ENCODE measurements at regions not wholly inside any gene's neighbourhood (a gene's known extent, or its start where the extent isn't known, plus 50 kb on each side); places are given as distances from the start of the nearest gene placed in this dataset.
A peak's percentile ranks its signal among the peaks of the same experiment; 100 is the strongest.

- Mint-ChIP-seq H3K36me3 (no peaks in the 10 kb centered on the region; the same call in none of the 2 replicates), H3K9me3 (peaks cover 8% of the 10 kb centered on the region), H3K27ac (no peak overlapping the region), H3K4me3 (no peak overlapping the region), H3K27me3 (ENCODE audit: low read depth) (peaks cover 16% of the 10 kb centered on the region), H3K4me1 (peaks cover 45% of the 10 kb centered on the region)
- ATAC-seq (peak; percentile 49), DNase-seq (ENCODE audit: low spot score) (no peak)
- no peak for TF ChIP-seq ELF4 (CRISPR knock-in tag; IDR thresholded peaks at IDR 0.05; ENCODE audit: low read depth)
- TF ChIP-seq, protein P1, sequence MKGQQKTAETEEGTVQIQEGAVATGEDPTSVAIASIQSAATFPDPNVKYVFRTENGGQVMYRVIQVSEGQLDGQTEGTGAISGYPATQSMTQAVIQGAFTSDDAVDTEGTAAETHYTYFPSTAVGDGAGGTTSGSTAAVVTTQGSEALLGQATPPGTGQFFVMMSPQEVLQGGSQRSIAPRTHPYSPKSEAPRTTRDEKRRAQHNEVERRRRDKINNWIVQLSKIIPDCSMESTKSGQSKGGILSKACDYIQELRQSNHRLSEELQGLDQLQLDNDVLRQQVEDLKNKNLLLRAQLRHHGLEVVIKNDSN (CRISPR knock-in tag; IDR thresholded peaks at IDR 0.05), result no peak
- TF ChIP-seq ERG (CRISPR knock-in tag; IDR thresholded peaks at IDR 0.05), result no peak
- no peak for TF ChIP-seq SMAD4 (CRISPR knock-in tag; IDR thresholded peaks at IDR 0.05)
- TF ChIP-seq OVOL2 (CRISPR knock-in tag; IDR thresholded peaks at IDR 0.05; ENCODE audit: borderline replicate concordance), result no peak
- no peak for TF ChIP-seq ZNF121 (CRISPR knock-in tag; IDR thresholded peaks at IDR 0.05)
- no peak for TF ChIP-seq TEAD4 (CRISPR knock-in tag; IDR thresholded peaks at IDR 0.05)
- no peak for TF ChIP-seq ATF2 (CRISPR knock-in tag; IDR thresholded peaks at IDR 0.05; ENCODE audit: borderline replicate concordance, low read depth)
- TF ChIP-seq, protein P2, sequence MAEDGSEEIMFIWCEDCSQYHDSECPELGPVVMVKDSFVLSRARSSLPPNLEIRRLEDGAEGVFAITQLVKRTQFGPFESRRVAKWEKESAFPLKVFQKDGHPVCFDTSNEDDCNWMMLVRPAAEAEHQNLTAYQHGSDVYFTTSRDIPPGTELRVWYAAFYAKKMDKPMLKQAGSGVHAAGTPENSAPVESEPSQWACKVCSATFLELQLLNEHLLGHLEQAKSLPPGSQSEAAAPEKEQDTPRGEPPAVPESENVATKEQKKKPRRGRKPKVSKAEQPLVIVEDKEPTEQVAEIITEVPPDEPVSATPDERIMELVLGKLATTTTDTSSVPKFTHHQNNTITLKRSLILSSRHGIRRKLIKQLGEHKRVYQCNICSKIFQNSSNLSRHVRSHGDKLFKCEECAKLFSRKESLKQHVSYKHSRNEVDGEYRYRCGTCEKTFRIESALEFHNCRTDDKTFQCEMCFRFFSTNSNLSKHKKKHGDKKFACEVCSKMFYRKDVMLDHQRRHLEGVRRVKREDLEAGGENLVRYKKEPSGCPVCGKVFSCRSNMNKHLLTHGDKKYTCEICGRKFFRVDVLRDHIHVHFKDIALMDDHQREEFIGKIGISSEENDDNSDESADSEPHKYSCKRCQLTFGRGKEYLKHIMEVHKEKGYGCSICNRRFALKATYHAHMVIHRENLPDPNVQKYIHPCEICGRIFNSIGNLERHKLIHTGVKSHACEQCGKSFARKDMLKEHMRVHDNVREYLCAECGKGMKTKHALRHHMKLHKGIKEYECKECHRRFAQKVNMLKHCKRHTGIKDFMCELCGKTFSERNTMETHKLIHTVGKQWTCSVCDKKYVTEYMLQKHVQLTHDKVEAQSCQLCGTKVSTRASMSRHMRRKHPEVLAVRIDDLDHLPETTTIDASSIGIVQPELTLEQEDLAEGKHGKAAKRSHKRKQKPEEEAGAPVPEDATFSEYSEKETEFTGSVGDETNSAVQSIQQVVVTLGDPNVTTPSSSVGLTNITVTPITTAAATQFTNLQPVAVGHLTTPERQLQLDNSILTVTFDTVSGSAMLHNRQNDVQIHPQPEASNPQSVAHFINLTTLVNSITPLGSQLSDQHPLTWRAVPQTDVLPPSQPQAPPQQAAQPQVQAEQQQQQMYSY (CRISPR knock-in tag; IDR thresholded peaks at IDR 0.05), result no peak
- TF ChIP-seq ZNF423 (CRISPR knock-in tag; IDR thresholded peaks at IDR 0.05), result no peak
- no peak for TF ChIP-seq SP1 (CRISPR knock-in tag; conservative IDR thresholded peaks at IDR 0.05)
- TF ChIP-seq GTF2I (CRISPR knock-in tag; conservative IDR thresholded peaks at IDR 0.05), result no peak
- no peak for TF ChIP-seq ZNF138 (CRISPR knock-in tag; conservative IDR thresholded peaks at IDR 0.05)
- TF ChIP-seq ZMAT4 (CRISPR knock-in tag; IDR thresholded peaks at IDR 0.05), result no peak
- TF ChIP-seq ZBTB21 (CRISPR knock-in tag; IDR thresholded peaks at IDR 0.05; ENCODE audit: borderline replicate concordance), result no peak
- TF ChIP-seq CBFB (CRISPR knock-in tag; IDR thresholded peaks at IDR 0.05; ENCODE audit: low read depth), result no peak
- POLR2A ChIA-PET, result no interaction called here
- CTCF ChIA-PET, result interaction anchor here (0.8 to 2.3 kb wide), 3 partner anchors 19 to 138 kb away, joined by 3 to 11 read pairs (median 3); no protein-coding TSS in a partner anchor
Measured at GRCh38 chr11:134730561-134731212, 318.6 kb upstream of the B3GAT1 start.

DNA sequence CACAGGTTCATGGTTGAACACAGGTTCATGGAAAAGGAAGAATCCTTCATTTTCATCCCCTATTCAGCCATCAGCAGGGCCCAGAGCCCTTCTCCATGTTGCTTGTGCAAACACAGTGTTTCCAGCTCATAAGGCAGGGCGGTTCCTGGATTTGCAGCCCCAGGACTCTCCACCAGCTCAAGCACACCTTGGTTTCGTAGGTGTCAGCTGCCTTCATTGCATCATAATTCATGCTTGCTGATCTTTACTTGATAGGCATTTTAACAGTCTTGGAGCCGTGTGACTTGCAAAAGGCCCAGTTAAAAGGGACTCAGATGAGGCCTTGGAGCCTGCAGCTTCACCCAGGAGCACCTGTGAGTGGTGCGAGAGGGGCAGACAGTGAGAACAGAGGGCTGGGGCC is 318.1 kb upstream of the B3GAT1 start:
- Mint-ChIP-seq H3K4me3 (no peak overlapping the region), H3K4me1 (peaks cover 45% of the 10 kb centered on the region), H3K36me3 (no peaks in the 10 kb centered on the region; the same call in none of the 2 replicates), H3K27ac (no peak overlapping the region), H3K27me3 (ENCODE audit: low read depth) (peaks cover 16% of the 10 kb centered on the region), H3K9me3 (peaks cover 8% of the 10 kb centered on the region)
- DNase-seq (ENCODE audit: low spot score), result no peak
- POLR2A ChIA-PET, result no interaction called here
- no peak for ATAC-seq
- CTCF ChIA-PET, result interaction anchor here (0.8 to 2.3 kb wide), 2 partner anchors 19 to 138 kb away, joined by 3 to 11 read pairs; no protein-coding TSS in a partner anchor
- TF ChIP-seq TP53 (CRISPR knock-in tag; IDR thresholded peaks at IDR 0.05), result no peak
- no peak for TF ChIP-seq NFE2L1 (CRISPR knock-in tag; IDR thresholded peaks at IDR 0.05)
- TF ChIP-seq GABPB1 (CRISPR knock-in tag; IDR thresholded peaks at IDR 0.05), result no peak
- TF ChIP-seq, protein P2 (CRISPR knock-in tag; IDR thresholded peaks at IDR 0.05), result no peak
- TF ChIP-seq IRF1 (CRISPR knock-in tag; IDR thresholded peaks at IDR 0.05), result no peak
- TF ChIP-seq EMX1 (CRISPR knock-in tag; IDR thresholded peaks at IDR 0.05), result no peak
- no peak for TF ChIP-seq FOXK1 (CRISPR knock-in tag; IDR thresholded peaks at IDR 0.05)
- no peak for TF ChIP-seq CREM (CRISPR knock-in tag; IDR thresholded peaks at IDR 0.05)
- no peak for TF ChIP-seq RELA (CRISPR knock-in tag; IDR thresholded peaks at IDR 0.05; ENCODE audit: borderline replicate concordance)
- no peak for TF ChIP-seq HMGA2 (CRISPR knock-in tag; IDR thresholded peaks at IDR 0.05)

Data from WTC11 (cell line).